Esophagus squamous epithelium (tissue), 5 donors: ENCODE measurements at regions not wholly inside any gene's neighbourhood (a gene's known extent, or its start where the extent isn't known, plus 50 kb on each side); places are given as distances from the start of the nearest gene placed in this dataset.
"Not testable (repeated sequence)": the region's sequence is repeated elsewhere in the genome, so short reads cannot be mapped to it uniquely, and the experiment has no call there.

Source experiments
- DNase-seq: peaks from one replicate; lab custom pipeline; 2025; lab: John Stamatoyannopoulos, UW
- H3K27ac ChIP-seq, 4 donors: fragments of 200-600 bp; sonication (generic); one replicate each; pipeline ENCODE4 v1.5.1; 2016 to 2019; ENCODE audit warnings: mild to moderate bottlenecking in 1 of 4
- H3K27me3 ChIP-seq, 4 donors: fragments of 200-600 bp; sonication (generic); 1 replicate in 3 of 4; 2 replicates in 1 of 4; pipeline versions ENCODE4 v1.5.1 to v1.6.0; 2017 to 2021; ENCODE audit warnings: antibody characterized with exemption in 1 of 4
- H3K36me3 ChIP-seq, 3 donors: fragments of 200-600 bp; sonication (generic); one replicate each; pipeline ENCODE4 v1.5.1; 2016 to 2019
- H3K4me1 ChIP-seq, 3 donors: fragments of 200-600 bp; sonication (generic); one replicate each; pipeline ENCODE4 v1.5.1; 2017 to 2019
- H3K4me3 ChIP-seq, 4 donors: fragments of 200-600 bp; sonication (generic); 1 replicate in 3 of 4; 2 replicates in 1 of 4; pipeline ENCODE4 v1.5.1; 2016 to 2019; ENCODE audit warnings: mild to moderate bottlenecking in 2 of 4, moderate library complexity in 1 of 4
- H3K9me3 ChIP-seq, 3 donors: fragments of 200-600 bp; sonication (generic); one replicate each; pipeline ENCODE4 v1.5.1; 2016 to 2019
- CTCF ChIP-seq, 6 experiments: fragments of 450-650 bp in 4 of 6; fragments of 200-600 bp in 2 of 6; sonication (generic) in 2 of 6; IDR thresholded peaks; one replicate each; pipeline ENCODE4 v1.5.1; 2016 to 2019; ENCODE audit warnings: antibody characterized with exemption in 6 of 6, mild to moderate bottlenecking in 4 of 6, moderate library complexity in 4 of 6
- POLR2A ChIP-seq, 4 donors: fragments of 450-650 bp; IDR thresholded peaks; one replicate each; pipeline ENCODE4 v1.6.1; 2017; ENCODE audit warnings: antibody characterized with exemption in 4 of 4, mild to moderate bottlenecking in 4 of 4, moderate library complexity in 3 of 4
- WGBS, 2 donors: methylation state at CpG; one replicate each; pipeline ENCODE4 v1.1.5; 2018; 5-methylcytosine and 5-hydroxymethylcytosine counted together
- intact Hi-C: fragments of 100-400 bp; cut with DNase I; formaldehyde crosslinking; loops from one replicate; pipeline ENCODE4 v1.15.0; 2022
- donor health status: DM: yes; HTN: yes; CAD: no.

- no peaks in the 10 kb centered on the region for H3K27me3 ChIP-seq
- TF ChIP-seq POLR2A (IDR thresholded peaks at IDR 0.05) (no peak), CTCF (IDR thresholded peaks at IDR 0.05) (no peak)
- 42 to 62% methylated on average over 2 of the region's 2 CpGs for WGBS, 2 donors
- no peak overlapping the region for H3K27ac ChIP-seq
- H3K4me3 ChIP-seq = no peak overlapping the region
- no peaks in the 10 kb centered on the region for H3K36me3 ChIP-seq
- no peak for DNase-seq
- no peaks in the 10 kb centered on the region for H3K9me3 ChIP-seq
- no peaks in the 10 kb centered on the region for H3K4me1 ChIP-seq
- intact Hi-C loops = no loop called here
These were observed 171.0 kb upstream of the NANOGP8 start for GRCh38 chr15:35256141-35256540.

- 88 to 97% methylated on average over 4 to 5 of the region's 5 CpGs for WGBS, 2 donors
- H3K9me3 ChIP-seq, H3K27me3 ChIP-seq, intact Hi-C loops, H3K36me3 ChIP-seq, H3K27ac ChIP-seq, DNase-seq, H3K4me1 ChIP-seq, H3K4me3 ChIP-seq: not testable (repeated sequence)
These were observed 169.8 kb upstream of the NANOGP8 start for GRCh38 chr15:35254908-35255307.

DNA sequence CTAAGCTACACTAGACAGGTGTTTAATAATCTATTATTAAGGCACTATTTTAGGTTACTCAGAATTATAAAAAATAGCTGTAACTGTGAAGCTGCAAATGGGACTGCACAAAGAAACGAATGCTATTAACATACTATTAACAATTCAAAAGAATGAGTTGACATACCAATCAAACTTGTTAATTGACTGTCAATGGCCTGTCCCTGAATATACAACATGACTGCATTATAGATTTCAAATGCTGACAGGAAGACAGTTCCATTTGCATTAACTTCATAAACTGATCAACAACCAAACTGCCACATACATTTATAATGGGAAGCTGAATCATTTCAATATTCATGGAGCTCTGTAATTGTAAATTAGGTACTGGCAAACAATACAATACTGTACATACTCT, 169.0 kb upstream of the NANOGP8 start:
- 72 to 83% methylated on average over 1 of the region's 1 CpG for WGBS, 2 donors
- intact Hi-C loops = no loop called here
- Histone ChIP-seq H3K36me3 (no peaks in the 10 kb centered on the region), H3K4me3 (no peak overlapping the region), H3K4me1 (no peaks in the 10 kb centered on the region), H3K9me3 (no peaks in the 10 kb centered on the region), H3K27ac (no peak overlapping the region), H3K27me3 (no peaks in the 10 kb centered on the region)
- DNase-seq = no peak
- TF ChIP-seq CTCF (IDR thresholded peaks at IDR 0.05) = no peak
- TF ChIP-seq POLR2A (IDR thresholded peaks at IDR 0.05) = no peak

- H3K27ac ChIP-seq = no peak overlapping the region
- TF ChIP-seq POLR2A (IDR thresholded peaks at IDR 0.05) (no peak), CTCF (IDR thresholded peaks at IDR 0.05) (no peak)
- 79 to 88% methylated on average over 3 of the region's 3 CpGs for WGBS, 2 donors
- DNase-seq = no peak
- H3K4me3 ChIP-seq = no peak overlapping the region
- no peaks in the 10 kb centered on the region for H3K9me3 ChIP-seq
- no peaks in the 10 kb centered on the region for H3K4me1 ChIP-seq
- no peaks in the 10 kb centered on the region for H3K27me3 ChIP-seq
- intact Hi-C loops = no loop called here
- H3K36me3 ChIP-seq = no peaks in the 10 kb centered on the region
These were observed 167.3 kb upstream of the NANOGP8 start for GRCh38 chr15:35252351-35252865.

- Histone ChIP-seq H3K4me1 (no peaks in the 10 kb centered on the region), H3K9me3 (no peaks in the 10 kb centered on the region), H3K36me3 (no peaks in the 10 kb centered on the region), H3K27me3 (no peaks in the 10 kb centered on the region), H3K27ac (no peak overlapping the region), H3K4me3 (no peak overlapping the region)
- intact Hi-C loops = no loop called here
- TF ChIP-seq CTCF (IDR thresholded peaks at IDR 0.05) = no peak
- TF ChIP-seq POLR2A (IDR thresholded peaks at IDR 0.05) = no peak
- DNase-seq = no peak
These were observed 162.1 kb upstream of the NANOGP8 start for GRCh38 chr15:35247150-35247549.

- Histone ChIP-seq H3K4me3 (no peak overlapping the region), H3K4me1 (no peaks in the 10 kb centered on the region), H3K36me3 (no peaks in the 10 kb centered on the region), H3K9me3 (no peaks in the 10 kb centered on the region), H3K27ac (no peak overlapping the region), H3K27me3 (no peaks in the 10 kb centered on the region)
- 70 to 82% methylated on average over 4 of the region's 4 CpGs for WGBS, 2 donors
- TF ChIP-seq POLR2A (IDR thresholded peaks at IDR 0.05) (no peak), CTCF (IDR thresholded peaks at IDR 0.05) (no peak)
- no peak for DNase-seq
- intact Hi-C loops = no loop called here
These were observed 161.4 kb upstream of the NANOGP8 start for GRCh38 chr15:35246451-35246850.

DNA sequence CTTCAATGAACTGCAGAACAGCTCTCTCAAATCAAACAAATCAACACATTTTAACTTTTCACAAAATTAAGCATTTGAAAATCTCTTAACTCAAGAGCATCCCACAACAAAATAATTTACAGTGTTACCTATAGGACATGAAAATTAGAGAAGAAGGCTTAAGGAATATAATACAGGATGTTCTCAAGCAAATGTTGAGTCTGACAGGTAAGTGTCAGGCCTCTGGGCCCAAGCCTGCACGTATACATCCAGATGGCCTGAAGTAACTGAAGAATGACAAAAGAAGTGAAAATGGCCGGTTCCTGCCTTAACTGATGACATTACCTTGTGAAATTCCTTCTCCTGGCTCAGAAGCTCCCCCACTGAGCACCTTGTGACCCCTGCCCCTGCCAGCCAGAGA, 160.6 kb upstream of the NANOGP8 start:
- H3K9me3 ChIP-seq, intact Hi-C loops, H3K36me3 ChIP-seq, H3K27me3 ChIP-seq, H3K4me1 ChIP-seq, H3K4me3 ChIP-seq, DNase-seq, H3K27ac ChIP-seq: not testable (repeated sequence)
- WGBS, 2 donors = 63 to 88% methylated on average over 2 of the region's 2 CpGs
